ENCODE measurements at regions not wholly inside any gene's neighbourhood (a gene's known extent, or its start where the extent isn't known, plus 50 kb on each side); places are given as distances from the start of the nearest gene placed in this dataset.

DNA sequence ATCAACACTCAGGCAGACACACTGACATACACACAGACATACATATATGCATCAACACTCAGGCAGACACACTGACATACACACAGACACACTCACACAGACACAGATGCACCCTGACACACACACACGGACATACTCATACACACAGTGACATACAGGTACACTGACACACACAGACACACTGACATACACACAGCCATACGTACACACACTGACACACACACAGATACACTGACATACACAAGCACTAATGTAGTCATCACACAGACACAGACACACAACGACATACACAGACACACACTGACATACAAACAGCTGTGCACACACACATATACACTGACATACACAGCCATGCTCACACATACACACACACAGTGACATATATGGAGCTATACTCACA lies 131.0 kb upstream of the CSF3R start:
- no peak for DNase-seq (ENCODE audit: low read depth in 3 of 3, low spot score in 2 of 3)

DNA sequence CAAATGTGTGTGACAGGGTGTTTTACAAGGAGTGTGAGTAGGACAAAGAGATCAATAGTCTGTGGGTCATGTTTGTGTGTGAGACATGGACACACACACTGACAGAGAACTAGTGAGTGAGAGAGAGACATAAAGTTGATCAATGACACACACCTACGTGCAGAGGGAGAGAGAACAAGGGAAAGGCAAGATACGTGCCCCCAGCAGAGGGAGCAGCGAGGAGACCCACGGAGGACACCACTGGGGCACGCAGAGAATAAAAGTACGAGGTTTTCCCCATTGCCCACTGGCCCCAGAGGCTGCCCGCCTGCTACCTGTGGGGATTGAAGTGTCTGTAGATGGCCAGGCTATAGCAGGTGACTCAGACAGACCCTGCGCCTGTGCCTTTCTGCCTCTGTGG lies 130.2 kb upstream of the CSF3R start:
- DNase-seq (ENCODE audit: low read depth in 3 of 3, low spot score in 2 of 3), result no peak

DNA sequence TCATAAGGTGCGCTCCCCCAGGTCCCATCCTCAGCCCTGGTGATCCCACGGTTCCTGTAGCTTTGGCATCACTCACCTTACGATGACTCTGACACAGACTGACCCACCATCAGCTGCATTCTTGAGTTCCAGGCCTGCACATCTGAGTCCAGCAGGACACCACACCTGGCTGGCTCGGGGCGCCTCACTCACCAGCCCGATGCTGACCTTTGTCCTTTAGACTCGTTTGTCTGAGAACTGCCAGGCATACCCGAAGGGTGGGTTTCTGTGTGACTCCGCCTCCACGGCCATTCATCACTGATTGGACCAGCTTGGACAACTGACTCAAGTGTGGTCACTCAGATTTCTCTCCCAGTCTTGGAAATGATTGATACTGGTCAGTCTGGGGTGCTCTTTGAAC lies 129.4 kb upstream of the CSF3R start:
- DNase-seq (ENCODE audit: low read depth in 3 of 3, low spot score in 2 of 3), result no peak

DNA sequence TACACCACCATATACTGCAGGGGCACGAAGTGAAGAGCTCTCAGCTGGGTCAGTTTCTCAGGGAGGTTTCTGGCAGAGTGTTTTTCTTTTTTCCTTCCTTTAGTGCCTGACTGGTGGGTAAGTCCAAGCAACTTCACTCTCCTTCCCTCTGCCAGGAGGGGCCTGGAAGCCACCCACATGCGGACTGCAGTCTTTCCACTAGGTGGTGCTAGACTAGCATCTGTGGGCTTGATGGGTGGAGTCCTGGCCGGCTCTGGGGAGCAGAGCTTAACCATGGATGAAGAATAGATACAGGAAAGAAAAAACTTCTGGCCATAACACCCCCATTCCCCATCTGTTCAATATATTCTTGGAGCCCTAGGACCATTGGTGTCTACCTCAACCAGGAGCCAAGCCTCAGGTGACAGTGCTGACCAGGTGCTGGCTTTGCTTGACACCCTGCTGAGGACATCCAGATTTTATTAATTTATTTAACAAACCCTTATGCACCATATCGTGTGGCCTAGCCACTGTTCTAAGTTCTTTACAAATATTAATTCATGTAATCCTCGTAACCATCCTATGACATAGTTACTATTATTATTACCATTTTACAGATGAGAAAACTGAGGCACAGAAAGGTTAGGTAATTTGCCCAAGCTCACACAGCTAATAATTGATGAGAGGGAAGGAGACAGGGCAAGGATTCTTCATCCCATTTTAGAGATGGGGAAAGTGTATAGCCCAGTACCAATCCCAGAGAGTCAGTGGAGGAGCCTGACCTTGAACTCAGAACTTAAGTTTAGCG lies 126.7 kb upstream of the CSF3R start:
- DNase-seq (ENCODE audit: low read depth in 3 of 3, low spot score in 2 of 3), result peak in 1 of 3 donors; percentile 25

DNA sequence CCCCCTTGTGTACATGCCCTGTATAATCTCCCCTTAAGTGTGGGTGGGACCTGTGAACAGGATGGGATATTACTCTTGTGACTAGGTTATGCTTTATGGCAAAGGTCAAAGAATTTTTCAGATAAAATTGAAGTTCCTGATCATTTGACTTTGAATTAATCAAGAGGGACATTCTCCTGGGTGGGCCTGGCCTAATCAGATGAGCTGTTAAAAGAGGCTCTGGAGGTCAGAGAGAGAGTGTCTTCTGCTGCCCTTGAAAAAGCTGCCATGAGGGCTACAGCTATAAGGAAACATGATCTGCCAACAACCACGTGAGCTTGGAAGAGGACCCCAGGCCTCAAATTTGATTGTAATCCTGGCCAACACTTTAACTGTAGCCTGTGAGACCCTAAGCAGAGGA lies 125.6 kb upstream of the CSF3R start:
- DNase-seq (ENCODE audit: low read depth in 3 of 3, low spot score in 2 of 3), result no peak

DNA sequence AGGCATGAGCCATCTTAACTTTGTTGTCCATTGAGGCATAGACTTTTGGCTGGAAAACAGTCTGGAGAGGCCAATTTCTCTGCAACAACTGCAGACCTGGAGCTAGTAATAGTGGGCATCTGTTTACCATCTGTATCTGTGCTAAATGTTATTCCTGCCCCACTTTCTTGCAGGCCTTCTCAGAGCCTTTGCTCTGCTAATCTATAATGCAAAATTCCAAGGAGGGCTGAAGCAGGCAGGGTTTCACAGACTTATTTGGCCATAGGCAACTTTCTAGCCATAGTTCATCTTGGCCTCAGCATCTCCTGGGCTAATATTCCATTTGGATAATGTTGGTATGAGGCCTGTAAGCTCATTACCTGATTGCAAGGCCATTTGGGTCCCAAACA lies 124.5 kb upstream of the CSF3R start:
- no peak for DNase-seq (ENCODE audit: low read depth in 3 of 3, low spot score in 2 of 3)

DNA sequence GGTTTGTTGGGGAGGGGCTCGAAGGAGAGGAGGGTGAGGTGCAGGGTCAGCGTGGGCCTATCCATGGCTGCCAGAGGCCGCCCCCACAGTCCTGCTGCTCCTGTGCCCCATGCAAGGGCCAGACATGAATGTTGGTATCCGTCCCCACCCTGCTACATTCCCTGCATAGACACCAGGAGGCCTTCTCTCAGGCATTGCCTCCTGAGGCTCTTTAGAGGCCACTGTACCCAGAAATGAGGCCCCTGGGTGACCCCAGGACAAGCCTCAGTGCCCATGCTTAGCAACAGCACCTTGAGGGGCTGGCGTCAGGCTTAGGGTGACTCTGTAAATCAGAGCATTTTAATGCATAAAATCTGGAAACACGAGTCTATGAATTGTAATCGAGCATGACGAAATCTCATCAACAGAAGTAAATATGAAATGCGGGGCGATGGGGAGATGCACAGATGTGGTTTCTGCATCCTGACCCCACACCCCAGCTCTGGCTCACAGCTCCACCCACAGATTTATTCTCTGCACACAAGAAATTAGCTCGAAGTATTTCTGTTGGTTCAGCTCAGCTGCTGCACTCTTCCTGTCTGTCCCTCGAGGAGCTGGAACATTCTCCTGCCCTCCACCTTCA lies 124.0 kb upstream of the CSF3R start:
- no peak for DNase-seq (ENCODE audit: low read depth in 3 of 3, low spot score in 2 of 3)

DNA sequence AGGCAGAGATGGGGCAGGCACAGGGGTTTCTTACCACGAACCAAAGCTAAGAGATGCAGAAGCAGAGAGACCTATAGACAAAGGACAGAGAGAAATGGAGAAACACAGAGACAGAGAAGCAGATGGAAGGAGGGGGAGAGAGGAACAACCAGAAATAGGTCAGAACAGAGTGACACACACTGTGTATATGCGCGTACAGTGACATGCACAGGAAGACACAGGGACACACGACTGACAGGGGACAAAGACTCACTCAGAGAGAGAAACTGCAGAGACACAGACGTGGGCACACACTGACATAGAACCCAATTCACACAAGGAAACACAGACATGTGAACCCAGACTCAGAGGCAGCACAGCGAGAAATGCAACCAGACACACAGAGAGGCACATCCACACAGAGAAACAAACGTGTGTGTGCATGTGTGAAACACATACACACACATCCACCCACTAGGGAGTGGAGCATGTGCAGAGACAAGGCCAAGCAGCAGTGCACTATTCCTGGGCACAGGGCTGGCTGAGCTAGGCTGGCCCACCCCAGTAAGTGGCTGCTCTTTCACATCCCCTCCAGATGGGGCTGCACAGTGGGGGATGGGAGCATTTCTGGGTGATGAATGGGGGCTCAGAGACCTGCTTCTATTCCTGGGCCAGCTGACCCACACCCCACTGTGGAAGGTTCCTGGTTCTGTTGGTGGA lies 123.4 kb upstream of the CSF3R start:
- DNase-seq (ENCODE audit: low read depth in 3 of 3, low spot score in 2 of 3), result no peak

DNA sequence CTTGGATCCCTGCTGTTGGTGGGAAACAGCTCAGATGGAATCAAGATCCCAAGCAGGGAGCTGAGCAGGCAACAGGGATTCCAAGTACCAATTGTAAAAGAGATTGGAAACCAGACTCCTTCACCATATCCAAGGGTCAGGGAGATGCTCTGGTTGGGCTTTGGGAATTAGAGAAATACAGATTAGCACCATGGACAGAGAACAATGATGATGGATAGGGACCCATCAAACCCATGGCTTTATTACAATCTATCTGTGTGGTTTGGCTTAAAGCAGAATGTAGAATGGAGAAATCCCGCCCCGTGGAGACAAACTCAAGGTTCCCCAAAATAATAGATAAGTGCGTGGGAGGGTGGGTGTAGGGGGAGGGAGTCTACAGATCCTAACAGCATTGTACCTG lies 120.7 kb upstream of the CSF3R start:
- no peak for DNase-seq (ENCODE audit: low read depth in 3 of 3, low spot score in 2 of 3)

DNA sequence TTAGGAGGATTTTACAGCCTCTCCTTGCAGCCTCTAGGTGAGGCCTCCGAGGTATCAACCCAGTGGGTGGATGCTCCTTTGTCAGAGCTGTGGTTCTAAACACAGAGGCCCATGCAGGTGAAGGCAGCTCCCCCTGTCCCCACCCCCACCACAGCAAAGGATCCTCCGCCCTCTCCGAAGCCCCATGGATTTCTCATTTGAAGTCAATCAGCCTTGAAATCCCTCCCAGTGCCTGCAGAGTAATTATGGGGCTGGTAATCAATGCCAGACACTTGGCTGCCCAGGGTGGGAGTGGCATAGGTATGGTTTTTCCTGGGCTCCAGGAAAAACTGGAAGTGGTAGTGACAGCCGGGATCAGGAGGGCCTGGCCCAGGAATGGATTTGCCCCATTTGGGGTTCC lies 119.5 kb upstream of the CSF3R start:
- no peak for DNase-seq (ENCODE audit: low read depth in 3 of 3, low spot score in 2 of 3)

DNA sequence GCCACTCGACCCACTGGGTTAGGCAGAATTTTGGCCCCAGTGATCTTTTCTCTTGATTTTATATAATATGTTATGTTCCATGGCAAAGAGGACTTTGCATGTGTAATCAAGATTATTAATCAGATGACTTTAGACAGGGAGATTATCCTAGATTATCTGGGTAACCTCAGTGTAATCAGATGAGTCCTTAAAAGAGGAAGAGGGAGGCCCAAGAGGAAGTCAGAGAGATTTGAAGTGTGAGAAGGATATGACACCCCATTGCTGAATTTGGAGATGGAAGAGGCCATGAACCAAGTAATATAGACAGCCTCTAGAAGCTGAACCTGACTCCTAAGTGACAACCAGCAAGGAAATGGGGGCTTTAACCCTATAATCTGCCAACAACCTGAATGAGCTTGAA lies 117.1 kb upstream of the CSF3R start:
- DNase-seq (ENCODE audit: low read depth in 3 of 3, low spot score in 2 of 3), result no peak

DNA sequence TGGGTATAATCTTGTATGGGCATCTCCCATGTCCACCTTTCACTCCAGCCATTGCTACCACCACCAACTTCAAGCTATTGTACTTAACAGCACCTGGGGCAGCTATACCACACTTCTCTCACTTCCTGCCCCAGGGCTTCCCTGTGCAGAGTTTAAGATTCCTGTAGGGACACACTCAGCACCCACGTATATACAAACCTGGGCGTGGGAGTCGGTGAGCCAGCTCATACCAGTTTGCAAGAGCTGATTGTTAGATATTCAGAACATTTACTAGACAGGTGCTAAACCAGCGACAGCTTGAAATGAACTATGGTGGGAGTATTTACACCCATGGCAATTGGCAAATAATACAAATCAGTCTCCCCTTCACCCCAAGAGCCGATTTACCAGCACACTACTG lies 114.8 kb upstream of the CSF3R start:
- no peak for DNase-seq (ENCODE audit: low read depth in 3 of 3, low spot score in 2 of 3)

DNA sequence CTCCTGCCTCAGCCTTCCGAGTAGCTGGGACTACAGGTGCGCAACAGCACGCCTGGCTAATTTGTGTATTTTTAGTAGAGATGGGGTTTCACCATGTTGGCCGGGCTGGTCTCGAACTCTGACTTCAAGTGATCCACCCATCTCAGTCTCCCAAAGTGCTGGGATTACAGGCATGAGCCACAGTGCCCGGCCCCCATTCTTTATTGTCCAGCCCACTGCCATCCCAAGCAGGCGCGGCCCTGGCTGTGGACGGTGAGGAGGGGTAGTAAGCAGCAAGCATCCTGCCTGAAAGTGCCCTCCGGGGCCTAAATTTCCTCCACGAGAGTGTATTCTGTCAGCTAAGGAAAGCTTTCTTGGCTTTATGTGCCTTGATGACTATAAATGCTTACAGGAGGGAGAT lies 113.2 kb upstream of the CSF3R start:
- DNase-seq (ENCODE audit: low read depth in 3 of 3, low spot score in 2 of 3), result no peak

DNA sequence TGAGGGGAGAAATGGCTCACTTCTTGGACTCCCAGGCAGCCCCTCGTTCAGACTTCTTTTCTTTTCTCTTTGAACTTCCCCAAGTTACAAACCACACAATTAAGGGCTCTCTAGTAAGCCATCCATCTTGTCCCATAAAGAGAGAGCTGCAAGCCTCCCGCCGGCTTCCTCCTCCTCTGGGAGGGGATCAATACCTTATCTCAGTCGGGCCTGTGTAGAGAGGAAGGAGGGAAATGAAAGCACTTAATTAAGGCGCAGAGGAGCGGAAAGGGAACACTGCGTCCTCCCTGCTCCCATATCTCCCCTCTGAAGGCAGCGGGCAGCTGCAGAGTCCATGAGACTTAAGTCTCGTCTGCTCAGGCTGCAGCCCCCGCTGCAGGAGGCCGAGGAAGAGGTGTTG lies 112.6 kb upstream of the CSF3R start:
- DNase-seq (ENCODE audit: low read depth in 3 of 3, low spot score in 2 of 3), result no peak

DNA sequence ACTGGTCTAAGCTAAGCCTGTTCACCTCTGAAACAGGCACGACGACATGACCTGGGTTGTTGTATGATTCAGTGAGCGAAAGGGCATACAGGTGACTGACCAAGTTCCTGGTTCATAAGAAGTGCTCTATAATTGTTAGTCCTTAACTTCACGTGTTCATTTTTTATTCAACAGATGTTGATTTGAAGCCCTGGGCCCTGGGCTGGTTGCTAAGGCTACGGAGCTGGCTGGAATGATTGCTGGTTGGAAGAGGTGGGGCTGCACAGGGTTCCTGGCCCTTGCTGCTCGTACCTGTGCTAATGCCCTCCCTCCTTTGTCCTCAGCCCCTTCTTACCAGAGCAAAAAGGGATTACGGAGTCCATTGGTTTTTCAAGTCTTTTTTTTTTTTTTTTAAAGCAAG lies 111.3 kb upstream of the CSF3R start:
- DNase-seq (ENCODE audit: low read depth in 3 of 3, low spot score in 2 of 3), result no peak

DNA sequence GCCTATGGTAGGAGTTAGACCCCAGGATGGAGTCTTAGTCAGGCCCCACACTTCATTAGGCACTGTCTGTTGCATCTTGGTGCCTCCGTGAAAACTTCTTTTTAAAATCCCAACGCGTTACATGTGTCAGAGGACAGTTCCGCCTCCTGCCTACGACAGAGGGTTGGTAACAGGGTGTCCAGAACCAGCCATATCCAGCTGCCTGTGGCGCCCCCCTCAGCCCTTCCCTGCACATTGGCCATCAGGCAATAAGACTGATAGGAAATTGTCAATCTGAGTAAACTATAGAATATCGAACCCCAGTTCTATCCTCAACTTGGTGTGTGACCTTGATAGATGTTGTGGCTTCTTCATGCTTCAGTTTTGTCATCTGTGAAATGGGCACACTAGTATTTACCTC lies 108.6 kb upstream of the CSF3R start:
- no peak for DNase-seq (ENCODE audit: low read depth in 3 of 3, low spot score in 2 of 3)

DNA sequence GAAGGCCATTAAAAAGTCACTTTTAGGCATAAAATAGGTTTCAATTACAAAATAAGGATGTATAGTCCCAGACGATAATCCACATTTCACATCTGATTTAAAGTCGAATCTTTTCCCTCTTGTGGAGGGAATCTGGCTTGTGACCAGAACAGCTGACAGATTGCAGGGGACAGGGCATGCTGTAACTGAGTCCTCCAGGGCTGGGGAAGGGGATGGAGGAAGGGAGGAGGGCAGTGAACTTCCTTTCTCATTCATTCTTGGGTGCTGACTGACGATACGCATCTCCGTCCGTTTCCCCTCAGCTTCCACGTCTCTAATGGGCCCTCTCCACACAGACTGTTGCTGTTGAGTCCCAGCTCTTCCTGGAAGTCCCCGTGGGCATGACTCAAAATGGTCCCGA lies 108.1 kb upstream of the CSF3R start:
- DNase-seq (ENCODE audit: low read depth in 3 of 3, low spot score in 2 of 3), result no peak

DNA sequence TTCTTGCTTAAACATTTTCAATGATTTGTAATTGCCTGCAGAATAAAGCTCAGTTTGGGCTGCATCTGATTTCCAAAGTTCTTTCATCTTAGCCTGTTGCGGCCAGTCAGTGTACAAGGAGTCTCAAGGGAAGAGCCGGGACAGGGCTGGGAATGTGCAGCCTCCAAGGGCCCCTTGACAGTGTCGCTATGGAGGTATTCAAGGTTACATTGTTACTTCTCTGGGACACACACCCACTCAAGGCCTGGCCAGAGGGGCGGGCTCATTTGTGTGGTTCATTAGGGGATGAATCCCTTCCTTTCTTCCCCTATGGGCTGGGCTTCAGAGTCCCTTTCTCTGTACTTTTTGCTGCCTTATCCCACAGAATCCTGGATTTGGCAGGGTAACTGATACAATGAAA lies 107.6 kb upstream of the CSF3R start:
- DNase-seq (ENCODE audit: low read depth in 3 of 3, low spot score in 2 of 3), result no peak

DNA sequence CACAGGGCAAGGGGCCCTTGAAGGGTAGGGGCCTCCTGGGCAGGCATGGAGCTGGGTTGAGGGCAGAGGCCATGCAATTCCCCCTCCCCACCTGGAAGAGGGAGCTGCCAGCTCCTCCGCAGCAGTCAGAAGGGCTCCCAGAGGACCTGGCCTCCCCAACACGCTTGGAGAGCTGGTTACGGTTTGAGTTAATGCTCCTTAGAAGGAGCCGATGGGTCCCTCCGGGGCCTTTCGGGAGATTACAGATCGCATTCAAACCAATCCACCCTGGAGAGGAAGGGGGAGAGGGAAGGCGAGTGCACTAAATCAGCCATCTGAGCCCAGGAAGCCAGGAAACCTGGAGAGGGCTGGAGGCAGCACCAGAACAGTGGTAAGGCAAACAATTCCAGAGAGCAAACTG lies 106.3 kb upstream of the CSF3R start:
- DNase-seq (ENCODE audit: low read depth in 3 of 3, low spot score in 2 of 3), result no peak

DNA sequence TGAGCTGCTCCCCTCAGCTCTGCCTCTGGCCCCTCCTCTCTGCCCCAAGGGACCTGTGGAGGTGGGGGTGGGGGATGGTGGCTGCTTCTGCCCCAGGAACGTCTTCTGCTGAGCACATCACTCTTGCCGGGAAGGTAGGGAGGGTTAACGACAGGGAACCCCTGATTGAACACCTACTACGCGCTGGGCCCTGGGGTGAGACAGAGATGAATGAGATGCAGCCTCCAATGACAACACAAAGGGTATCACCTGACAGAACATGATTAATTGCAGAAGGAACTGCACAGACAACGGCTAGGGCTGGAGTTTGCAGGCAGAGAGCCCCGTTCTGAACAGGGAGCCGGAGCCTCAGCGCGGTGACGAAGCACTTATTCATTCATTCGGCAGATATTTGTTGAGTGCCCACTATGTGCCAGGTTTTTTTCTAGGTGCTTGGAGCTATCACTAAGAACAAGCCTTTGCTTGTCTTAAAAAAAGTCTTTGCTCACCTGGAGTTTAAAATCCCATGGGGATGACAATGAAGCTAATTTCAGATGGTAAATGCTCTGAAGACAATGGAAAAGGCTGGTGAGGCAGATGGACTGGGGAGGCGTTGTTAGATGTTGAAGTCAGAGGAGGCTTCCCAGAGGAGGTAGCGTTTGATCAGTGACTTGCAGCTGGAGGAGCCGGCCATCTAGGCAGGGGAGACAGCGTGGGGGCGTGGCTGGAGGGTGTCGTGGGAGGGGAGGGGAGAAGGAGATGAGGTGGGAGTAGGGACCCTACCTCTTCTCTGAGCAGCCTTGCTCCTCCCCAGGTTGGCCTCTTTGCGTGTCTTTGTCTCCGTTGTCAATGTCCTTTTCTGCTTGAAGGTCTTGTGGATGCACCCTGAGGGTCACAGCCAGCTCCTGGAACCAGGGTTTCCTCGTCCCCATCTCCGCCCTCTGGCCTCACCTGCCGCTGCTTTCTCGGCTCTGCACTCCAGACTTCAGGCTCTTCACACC lies 103.1 kb upstream of the CSF3R start:
- no peak for DNase-seq (ENCODE audit: low read depth in 3 of 3, low spot score in 2 of 3)

DNA sequence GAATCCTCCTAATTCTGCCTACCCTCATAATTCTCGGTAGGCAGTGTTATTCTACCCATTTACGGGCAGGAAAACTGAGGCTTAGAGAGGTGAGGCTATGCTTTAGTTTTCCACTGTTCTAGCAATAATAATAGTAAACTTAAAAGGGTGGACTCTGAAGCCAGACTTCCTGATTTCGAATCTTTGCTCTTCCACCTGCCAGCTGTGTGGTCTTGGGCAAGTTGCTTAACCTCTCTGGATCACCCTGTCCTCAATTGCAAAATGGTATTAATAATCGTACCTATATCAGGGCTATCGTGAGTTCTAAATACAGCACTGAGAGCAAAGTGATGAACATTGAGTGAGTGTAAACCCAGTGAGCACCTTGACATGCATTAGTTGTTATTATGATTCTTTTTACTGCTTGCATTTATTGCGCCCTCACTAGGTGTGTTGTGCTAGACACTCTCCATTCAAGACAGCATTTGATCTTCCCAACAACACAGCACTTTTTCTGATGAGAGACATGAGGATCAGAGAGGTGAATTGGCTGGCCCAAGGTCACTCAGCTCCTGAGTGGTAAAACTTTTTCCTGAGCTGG lies 102.3 kb upstream of the CSF3R start:
- no peak for DNase-seq (ENCODE audit: low read depth in 3 of 3, low spot score in 2 of 3)
